ENCODE measurements at regions not wholly inside any gene's neighbourhood (a gene's known extent, or its start where the extent isn't known, plus 50 kb on each side); places are given as distances from the start of the nearest gene placed in this dataset.

DNA sequence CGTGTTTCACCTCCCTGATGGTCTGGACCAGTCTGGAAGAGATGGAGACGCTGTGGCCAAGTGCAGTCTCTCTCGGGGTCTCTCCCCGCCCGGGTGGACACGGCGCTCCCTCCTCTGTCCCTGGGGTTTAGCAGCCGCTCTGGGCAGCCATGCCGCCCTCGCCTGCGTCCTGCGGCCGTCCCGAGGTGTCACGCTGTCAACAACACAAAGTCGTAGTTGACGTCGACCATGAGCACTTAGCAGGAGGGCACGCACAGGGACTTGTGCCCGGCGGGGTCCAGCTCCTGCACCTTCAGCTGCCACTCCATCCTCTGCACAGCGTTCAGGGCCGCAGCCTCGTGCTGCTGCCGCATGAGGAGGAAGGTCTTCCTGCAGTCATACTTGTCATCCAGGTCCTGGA lies 368.9 kb downstream of the CDH9 start:
- DNase-seq: no peak

- DNase-seq: no peak
These were observed 369.4 kb downstream of the CDH9 start for GRCh38 chr5:26669031-26669430.

DNA sequence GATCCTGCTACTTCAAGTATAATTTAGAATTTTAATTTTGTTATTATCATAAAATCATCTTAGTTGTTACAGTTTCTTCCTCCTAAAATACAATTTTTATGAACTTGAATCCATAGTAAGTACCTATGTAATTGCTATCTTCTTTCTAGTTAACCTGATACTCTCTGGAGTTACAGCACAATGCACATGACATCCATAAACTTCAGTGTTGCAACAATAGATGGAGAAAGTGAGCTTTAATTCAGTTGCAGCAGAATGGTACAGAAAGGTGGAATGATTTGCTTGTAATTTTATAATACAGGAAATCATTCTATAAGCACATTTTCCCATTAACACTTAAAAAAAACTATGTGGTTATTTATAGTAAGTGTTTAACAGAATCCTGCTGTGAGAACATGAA lies 372.0 kb downstream of the CDH9 start:
- peak; percentile 84 for DNase-seq

- no peak for DNase-seq
These were observed 374.9 kb downstream of the CDH9 start for GRCh38 chr5:26663500-26663899.

- no peak for DNase-seq
These were observed 375.5 kb downstream of the CDH9 start for GRCh38 chr5:26662806-26663360.

DNA sequence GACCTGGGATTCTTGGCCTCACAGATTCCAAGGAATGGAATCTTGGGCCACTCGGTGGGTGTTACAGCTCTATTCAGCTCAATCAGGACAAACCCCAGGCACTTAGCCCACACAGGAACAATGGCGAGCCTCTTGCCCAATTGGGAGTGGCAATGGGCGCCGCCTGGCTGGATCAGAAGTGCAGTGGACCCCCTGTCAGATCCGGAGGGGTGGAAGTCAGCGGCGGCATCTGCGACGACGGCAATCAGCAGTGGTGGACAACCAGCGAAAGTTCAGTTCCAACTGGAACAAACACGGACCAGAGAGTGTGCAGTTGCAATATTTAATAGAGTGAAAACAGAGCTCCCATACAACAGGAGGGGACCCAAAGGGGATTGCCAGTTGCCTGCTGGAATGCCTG lies 378.3 kb downstream of the CDH9 start:
- no peak for DNase-seq

GRCh38 chr5:26649000-26649399 lies 389.4 kb downstream of the CDH9 start:
- DNase-seq: no peak

- DNase-seq: no peak
These were observed 390.6 kb downstream of the CDH9 start for GRCh38 chr5:26647781-26648180.

- no peak for DNase-seq
These were observed 392.7 kb downstream of the CDH9 start for GRCh38 chr5:26645659-26646058.

DNA sequence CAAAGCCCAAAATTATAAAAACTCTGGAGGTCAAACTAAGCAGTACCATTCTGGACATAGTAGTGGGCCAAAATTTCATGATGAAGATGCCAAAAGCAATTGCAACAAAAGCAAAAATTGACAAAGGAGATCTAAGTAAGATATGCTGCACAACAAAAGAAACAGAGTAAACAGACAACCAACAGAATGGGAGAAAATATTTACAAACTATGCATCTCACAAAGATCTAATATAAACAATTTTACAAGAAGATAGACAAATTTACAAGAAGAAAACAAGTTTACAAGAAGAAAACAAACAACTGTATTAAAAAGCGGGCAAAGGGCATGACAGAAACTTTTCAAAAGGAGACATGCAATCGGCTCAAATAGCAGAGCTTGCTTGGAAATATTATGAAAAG lies 396.9 kb downstream of the CDH9 start:
- no peak for DNase-seq

DNA sequence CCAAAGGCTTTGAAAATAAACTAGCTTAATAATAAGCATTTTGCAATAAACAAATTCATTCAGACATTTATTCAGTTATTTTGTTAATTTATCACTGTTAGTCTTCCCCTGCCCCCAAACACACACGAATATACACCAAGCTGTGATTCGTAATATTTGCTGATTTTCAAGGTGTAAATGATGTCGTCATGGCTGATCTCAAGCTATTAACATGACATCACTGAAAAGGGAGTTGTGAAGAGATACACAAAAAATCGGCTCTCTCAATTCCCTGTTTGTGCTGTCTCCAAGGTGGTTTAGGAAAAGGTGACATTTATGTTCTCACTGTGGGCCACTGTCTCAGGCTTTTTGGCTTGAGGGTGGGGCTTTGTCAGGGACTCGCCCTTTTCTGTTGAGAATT lies 413.3 kb downstream of the CDH9 start:
- no peak for DNase-seq

DNA sequence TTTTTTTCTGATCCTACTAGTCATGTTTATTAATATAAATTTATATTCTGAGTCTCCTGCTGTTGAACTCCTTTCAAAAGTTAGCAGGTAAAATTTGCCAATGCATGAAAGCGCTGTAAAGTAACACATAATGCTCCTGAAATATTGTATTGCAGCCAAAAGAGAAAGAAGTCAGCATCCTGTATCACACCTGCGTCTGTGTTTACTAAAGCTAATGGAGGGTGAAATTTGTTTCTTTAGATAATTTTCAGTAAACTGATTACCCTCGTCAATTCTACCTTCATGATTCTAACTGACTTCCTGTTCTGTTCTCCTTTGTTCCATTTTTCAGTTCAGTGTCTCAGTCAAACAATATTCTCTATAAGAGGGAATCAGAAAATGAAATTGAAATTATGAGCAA lies 415.4 kb downstream of the CDH9 start:
- peak; percentile 100 for DNase-seq

GRCh38 chr5:26610577-26610976 lies 427.8 kb downstream of the CDH9 start:
- no peak for DNase-seq

DNA sequence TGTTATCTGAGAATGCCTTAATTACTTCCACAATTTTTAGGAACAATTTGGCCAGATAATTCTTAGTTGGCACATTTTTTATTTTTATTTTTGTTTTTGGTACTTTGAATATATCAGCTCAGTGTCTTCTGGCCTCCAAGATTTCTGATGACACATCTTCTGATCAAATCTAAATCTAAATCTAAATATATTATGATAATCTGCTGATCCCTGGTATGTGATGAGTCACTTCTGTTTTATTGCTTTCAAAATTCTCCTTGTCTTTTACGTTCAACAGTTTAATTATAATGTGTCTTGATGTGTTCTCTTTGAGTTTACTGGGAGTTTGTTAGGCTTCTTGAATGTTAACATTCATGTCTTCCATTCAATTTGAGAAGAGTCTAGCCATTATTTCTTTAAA lies 436.8 kb downstream of the CDH9 start:
- DNase-seq: no peak

DNA sequence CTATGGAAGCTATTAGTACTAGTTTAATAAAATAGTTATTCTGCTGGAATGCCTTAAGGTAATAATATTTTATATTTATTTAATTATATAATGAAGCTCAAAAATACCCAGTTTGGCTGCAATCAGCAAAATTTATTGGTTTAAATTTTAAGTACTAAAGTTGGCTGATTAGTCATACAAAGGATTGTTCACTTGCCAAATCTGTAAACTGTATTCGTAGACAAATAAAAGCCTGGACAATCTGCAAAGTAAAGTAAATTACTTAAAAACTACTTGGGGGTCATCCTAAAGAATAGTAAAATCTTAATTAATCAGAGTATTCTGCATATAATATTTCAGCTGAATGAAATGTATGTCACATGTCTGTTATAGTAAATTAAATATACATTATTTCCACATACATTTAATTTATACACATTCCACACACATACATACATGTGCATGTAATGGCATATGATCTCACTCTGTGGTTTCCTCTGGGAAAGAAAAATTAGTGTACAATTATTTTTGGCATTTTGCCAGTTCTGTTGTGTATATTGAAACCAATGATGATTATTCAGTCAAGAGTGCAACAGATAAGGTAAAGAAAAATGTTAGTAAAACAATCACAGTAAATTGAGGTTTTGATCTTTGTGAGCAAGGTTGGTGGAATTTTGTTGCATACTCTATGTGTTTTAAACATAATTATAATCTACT lies 455.9 kb downstream of the CDH9 start:
- no peak for DNase-seq

DNA sequence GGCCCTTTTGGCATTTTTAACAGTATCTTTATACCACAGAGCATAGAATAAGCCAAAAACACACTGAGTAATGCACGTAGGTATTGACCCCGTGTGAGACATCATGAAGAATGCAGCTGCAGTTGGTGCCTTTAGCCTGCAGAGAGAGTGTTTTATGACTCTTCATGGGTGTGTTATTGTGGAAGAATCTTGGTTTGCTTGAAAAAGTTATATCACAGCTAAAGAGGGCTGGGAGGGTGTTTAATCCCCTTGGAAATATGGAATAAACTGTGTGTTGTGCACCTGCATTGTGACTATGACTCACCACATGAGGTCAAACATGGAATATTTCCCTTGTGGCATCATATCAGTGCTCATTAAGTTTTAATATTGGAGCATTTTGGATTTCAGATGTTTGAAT lies 458.7 kb downstream of the CDH9 start:
- no peak for DNase-seq

GRCh38 chr5:26578002-26578401 lies 460.4 kb downstream of the CDH9 start:
- no peak for DNase-seq

GRCh38 chr5:26572480-26572879 lies 465.9 kb downstream of the CDH9 start:
- no peak for DNase-seq

GRCh38 chr5:26569929-26570258 lies 468.5 kb downstream of the CDH9 start:
- no peak for DNase-seq

DNA sequence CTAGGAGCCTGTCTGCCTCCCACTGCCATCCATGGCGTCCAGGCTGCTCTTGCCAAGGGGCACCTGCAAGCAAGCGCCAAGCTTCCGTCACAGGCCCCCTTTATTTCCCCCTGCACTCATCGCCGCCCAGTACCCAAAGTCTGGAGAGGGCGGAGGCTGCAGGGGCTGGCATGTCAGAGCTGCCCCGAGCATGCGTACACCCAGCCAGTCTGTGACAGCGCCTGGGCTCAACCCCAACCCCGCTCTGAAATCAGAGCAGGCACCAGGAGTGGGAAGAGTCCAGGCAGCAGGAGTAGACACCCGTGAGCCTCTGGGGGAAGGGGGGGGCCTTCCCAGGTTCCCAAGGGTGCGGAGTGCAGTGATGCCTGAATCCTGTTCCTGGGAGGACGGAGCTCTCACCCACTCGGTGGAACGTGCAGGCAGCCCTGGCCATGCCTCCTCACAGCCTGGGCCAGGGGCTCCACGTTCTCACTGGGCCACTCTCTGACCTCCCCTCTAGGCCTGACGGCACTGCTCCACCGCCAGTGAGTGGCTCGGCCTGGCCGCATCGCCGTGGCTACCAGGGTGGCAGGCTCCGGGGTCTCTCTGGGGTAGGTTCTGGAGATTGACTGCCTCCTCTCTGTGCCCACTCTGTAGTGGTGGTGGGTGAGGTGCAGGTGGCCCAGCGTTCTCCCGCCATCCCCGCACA lies 469.0 kb downstream of the CDH9 start:
- DNase-seq: no peak

- no peak for DNase-seq
These were observed 470.1 kb downstream of the CDH9 start for GRCh38 chr5:26568316-26568715.

GRCh38 chr5:26563979-26564378 lies 474.4 kb downstream of the CDH9 start:
- DNase-seq: no peak

DNA sequence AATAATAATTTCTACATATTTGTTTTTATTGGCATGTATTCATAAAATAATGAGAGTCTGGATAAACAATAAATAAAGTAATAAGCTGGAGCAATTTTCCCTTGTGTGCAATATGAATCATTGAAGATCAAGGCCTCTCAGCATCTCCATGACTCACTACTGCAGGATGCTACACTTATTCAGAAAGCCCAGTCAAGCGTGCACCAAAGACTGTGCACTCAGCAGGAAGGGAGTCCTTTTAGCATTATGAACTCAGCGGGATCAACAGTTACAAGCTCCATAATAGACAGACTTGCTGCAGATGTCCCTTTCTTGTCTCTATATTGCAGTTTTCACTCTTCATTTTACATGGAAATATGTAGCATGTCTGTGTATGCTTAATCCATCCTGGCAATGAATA lies 485.3 kb downstream of the CDH9 start:
- peak; percentile 99 for DNase-seq

GRCh38 chr5:26543987-26544386 lies 494.4 kb downstream of the CDH9 start:
- DNase-seq: no peak

DNA sequence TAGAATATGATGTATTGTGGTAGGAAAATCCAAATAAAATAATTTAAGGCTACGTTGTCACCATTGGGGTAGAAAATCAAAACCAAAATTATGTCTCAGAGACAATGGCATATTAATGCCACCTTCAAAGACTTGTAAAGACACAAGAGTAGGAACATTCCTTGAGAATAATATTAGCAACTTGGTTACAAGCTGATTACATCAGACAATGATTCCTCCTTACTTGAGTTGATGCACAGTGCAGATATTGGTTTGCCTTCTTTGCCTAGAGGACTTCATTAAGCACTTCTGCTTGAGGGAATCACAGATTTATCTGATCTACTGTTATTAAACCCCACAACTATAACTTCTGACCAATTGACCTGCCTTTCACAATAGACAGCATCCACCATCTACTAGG lies 500.2 kb downstream of the CDH9 start:
- DNase-seq: no peak

Measured in NCI-H2081 treated with DMSO at 0.1 percent for 48 hours (cell line).